H1 (cell line): ENCODE measurements at regions not wholly inside any gene's neighbourhood (a gene's known extent, or its start where the extent isn't known, plus 50 kb on each side); places are given as distances from the start of the nearest gene placed in this dataset.

Experiments used
- ATF2 ChIP-seq: IDR thresholded peaks from 2 replicates; pipeline ENCODE4 v1.6.1; 2012; ENCODE audit warnings: low read length, inconsistent platforms

GRCh38 chr12:86634456-86635410 is 378.5 kb upstream of the MGAT4C start (continued):
- no peak for TF ChIP-seq ATF2
